Liver (tissue), 3 donors: ENCODE measurements at regions not wholly inside any gene's neighbourhood (a gene's known extent, or its start where the extent isn't known, plus 50 kb on each side); places are given as distances from the start of the nearest gene placed in this dataset.

ENCODE experiments used
- CTCF ChIP-seq: fragments of 150-350 bp; IDR thresholded peaks from 2 replicates; pipeline ENCODE4 v1.5.1; 2017; ENCODE audit warnings: improper control_type of control experiment, low read depth, low read length; ENCODE audit not compliant: missing input control
- GABPA ChIP-seq, 2 donors: IDR thresholded peaks in 1 of 2; conservative IDR thresholded peaks in 1 of 2; 2 replicates each; pipeline ENCODE4 v1.6.1; 2016; ENCODE audit warnings: antibody characterized with exemption in 2 of 2, mild to moderate bottlenecking in 1 of 2, moderate library complexity in 1 of 2
- JUND ChIP-seq, 2 donors: IDR thresholded peaks; 2 replicates each; pipeline ENCODE4 v1.6.1; 2016; ENCODE audit warnings: antibody characterized with exemption in 2 of 2
- MAX ChIP-seq: IDR thresholded peaks from 2 replicates; pipeline ENCODE4 v1.6.1; 2016; ENCODE audit warnings: antibody characterized with exemption
- NR2F2 ChIP-seq: IDR thresholded peaks from 2 replicates; pipeline ENCODE4 v1.6.1; 2016; ENCODE audit warnings: antibody characterized with exemption
- RAD21 ChIP-seq, 2 donors: IDR thresholded peaks; 2 replicates each; pipeline ENCODE4 v1.6.1; 2016; ENCODE audit warnings: antibody characterized with exemption in 2 of 2, mild to moderate bottlenecking in 2 of 2
- REST ChIP-seq: IDR thresholded peaks from 2 replicates; pipeline ENCODE4 v1.6.1; 2016; ENCODE audit warnings: antibody characterized with exemption, mild to moderate bottlenecking
- RXRA ChIP-seq, 2 donors: IDR thresholded peaks; 2 replicates each; pipeline ENCODE4 v1.6.1; 2017 to 2018; ENCODE audit warnings: antibody characterized with exemption in 2 of 2, mild to moderate bottlenecking in 1 of 2
- TAF1 ChIP-seq: conservative IDR thresholded peaks from 2 replicates; pipeline ENCODE4 v1.6.1; 2016; ENCODE audit warnings: antibody characterized with exemption, mild to moderate bottlenecking
- YY1 ChIP-seq: IDR thresholded peaks from 2 replicates; pipeline ENCODE4 v1.6.1; 2016; ENCODE audit warnings: antibody characterized with exemption, mild to moderate bottlenecking
- donor health status: healthy.
- donor health status: healthy.

- TF ChIP-seq JUND (IDR thresholded peaks at IDR 0.05), result no peak
- peak in 1 of 2 donors; percentile 36 for TF ChIP-seq RAD21 (IDR thresholded peaks at IDR 0.05)
- TF ChIP-seq CTCF, result no peak
- no peak for TF ChIP-seq REST
- TF ChIP-seq MAX, result no peak
- no peak for TF ChIP-seq GABPA (IDR thresholded peaks at IDR 0.05 in 1 of 2, conservative IDR thresholded peaks at IDR 0.05 in 1 of 2)
- no peak for TF ChIP-seq YY1
- TF ChIP-seq NR2F2, result no peak
- peak in 1 of 2 donors; percentile 9 for TF ChIP-seq RXRA (IDR thresholded peaks at IDR 0.05)
- no peak for TF ChIP-seq TAF1
Observed at GRCh38 chr13:40452741-40453334, 213.6 kb downstream of the FOXO1 start.
